ENCODE measurements at regions not wholly inside any gene's neighbourhood (a gene's known extent, or its start where the extent isn't known, plus 50 kb on each side); places are given as distances from the start of the nearest gene placed in this dataset.
A peak's percentile ranks its signal among the peaks of the same experiment; 100 is the strongest.
"Not testable (repeated sequence)": the region's sequence is repeated elsewhere in the genome, so short reads cannot be mapped to it uniquely, and the experiment has no call there.

DNA sequence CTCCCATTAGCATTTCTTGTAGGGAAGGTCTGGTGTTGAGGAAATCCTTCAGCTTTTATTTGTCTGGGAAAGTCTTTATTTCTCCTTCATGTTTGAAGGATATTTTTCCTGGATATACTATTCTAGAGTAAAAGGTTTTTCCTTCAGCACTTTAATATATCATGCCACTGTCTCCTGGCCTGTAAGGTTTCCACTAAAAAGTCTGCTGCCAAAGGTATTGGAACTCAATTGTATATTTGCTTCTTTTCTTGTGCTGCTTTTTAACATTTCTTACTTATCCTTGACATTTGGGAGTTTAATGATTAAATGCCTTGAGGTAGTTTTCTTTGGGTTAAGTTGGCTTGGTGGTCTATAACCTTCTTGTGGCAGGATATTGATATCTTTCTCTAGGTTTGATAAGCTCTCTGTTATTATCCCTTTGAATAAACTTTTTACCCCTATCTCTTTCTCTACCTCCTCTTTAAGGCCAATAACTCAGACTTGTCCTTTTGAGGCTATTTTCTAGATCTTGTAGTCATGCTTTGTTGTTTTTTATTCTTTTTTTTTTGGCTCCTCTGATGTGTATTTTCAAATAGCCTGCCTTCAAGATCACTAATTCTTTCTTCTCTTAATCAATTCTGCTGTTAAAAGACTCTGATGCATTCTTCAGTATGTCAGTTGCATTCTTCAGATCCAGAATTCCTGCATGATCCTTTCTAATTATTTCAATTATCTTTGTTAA is 225.0 kb upstream of the ZNF217 start:
- Mint-ChIP-seq H3K27ac (no peak overlapping the region), H3K9me3 (peaks cover 2 to 5% of the 10 kb centered on the region in 2 donors), H3K36me3 (peaks cover 0 to 2% of the 10 kb centered on the region in 2 donors), H3K4me1 (peaks cover 0 to 2% of the 10 kb centered on the region in 2 donors), H3K27me3 (no peaks in the 10 kb centered on the region), H3K4me3 (no peak overlapping the region)
- ATAC-seq (replicated peaks) (no peak), DNase-seq (no peak)

DNA sequence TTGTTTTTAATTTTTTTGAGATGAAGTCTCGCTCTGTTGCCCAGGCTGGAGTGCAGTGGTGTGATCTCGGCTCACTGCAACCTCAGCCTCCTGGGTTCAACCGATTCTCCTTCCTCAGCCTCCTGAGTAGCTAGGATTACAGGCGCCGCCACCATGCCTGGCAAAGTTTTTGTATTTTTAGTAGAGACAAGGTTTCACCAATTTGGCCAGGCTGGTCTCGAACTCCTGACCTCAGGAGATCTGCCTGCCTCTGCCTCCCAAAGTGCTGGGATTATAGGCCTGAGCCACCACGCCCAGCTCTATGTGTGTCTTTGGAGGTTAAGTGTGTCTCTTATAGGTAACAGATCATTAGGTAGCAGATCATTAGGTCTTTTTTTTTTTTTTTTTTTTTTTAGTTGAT is 223.9 kb upstream of the ZNF217 start:
- H3K36me3 Mint-ChIP-seq; H3K4me1 Mint-ChIP-seq; H3K27me3 Mint-ChIP-seq; H3K27ac Mint-ChIP-seq; H3K9me3 Mint-ChIP-seq; ATAC-seq (replicated peaks); H3K4me3 Mint-ChIP-seq; DNase-seq: not testable (repeated sequence)

DNA sequence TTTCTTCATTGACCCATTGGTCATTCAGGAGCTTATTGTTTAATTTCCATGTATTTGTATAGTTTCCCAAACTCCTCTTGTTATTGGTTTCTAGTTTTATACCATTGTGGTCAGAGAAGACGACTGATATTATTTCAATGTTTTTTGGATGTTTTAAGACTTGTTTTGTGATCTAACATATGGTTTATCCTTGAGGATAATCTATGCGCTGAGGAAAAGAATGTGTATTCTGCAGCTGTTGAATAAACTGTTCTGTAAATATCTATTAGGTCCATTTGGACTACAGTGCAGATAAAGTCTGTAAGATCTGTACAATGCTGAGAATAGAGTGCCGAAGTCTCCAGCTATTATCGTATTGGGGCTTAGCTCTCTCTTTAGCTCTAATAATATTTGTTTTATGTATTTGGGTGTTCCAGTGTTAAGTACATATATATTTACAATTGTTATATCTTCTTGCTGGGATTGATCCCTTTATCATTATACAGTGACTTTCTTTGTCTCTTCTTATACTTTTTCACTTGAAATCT is 223.3 kb upstream of the ZNF217 start:
- Mint-ChIP-seq H3K4me3 (no peak overlapping the region), H3K27me3 (no peaks in the 10 kb centered on the region), H3K9me3 (peaks cover 2 to 5% of the 10 kb centered on the region in 2 donors), H3K4me1 (peaks cover 0 to 2% of the 10 kb centered on the region in 2 donors), H3K36me3 (peaks cover 0 to 4% of the 10 kb centered on the region in 2 donors), H3K27ac (no peak overlapping the region)
- ATAC-seq (replicated peaks) (no peak), DNase-seq (no peak)

DNA sequence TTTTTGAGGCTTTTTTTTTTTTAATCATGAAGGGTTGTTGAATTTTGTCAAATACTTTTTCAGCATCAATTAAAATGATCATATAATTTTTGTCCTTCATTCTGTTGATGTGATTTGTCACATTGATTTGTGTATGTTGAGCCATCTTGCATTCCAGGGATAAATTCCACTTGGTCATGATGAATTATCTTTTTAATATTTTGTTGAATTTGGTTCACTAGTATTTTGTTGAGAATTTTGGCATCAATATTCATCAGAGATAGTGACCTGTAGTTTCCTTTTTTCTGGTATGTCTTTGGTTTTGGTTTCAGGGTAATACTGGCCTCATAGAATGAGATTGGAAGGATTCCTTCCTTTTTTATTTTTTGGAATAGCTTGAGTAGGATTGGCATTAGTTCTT is 221.9 kb upstream of the ZNF217 start:
- Mint-ChIP-seq H3K4me1 (peaks cover 0 to 2% of the 10 kb centered on the region in 2 donors), H3K27me3 (no peaks in the 10 kb centered on the region), H3K36me3 (peaks cover 0 to 4% of the 10 kb centered on the region in 2 donors), H3K4me3 (no peak overlapping the region), H3K27ac (no peak overlapping the region), H3K9me3 (peaks cover 2 to 5% of the 10 kb centered on the region in 2 donors)
- DNase-seq (no peak), ATAC-seq (replicated peaks) (no peak)

DNA sequence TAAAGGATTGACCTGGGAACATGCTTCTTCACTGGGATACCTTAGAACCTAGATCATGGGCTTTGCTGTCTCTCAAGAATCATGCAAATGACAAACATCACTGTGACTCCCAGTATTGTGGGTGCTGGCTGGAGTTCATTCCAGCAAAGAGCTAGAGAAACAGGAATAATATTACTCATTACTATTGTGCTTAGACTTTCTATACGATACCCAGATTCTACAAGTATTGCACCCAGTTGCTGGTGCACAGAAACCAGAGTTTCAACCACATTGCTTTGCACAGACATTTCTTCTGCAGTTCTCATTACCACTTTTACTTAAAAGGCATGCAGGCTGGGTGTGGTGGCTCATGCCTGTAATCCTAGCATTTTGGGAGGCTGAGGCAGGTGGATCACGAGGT is 220.4 kb upstream of the ZNF217 start:
- Mint-ChIP-seq H3K9me3 (peaks cover 2 to 4% of the 10 kb centered on the region in 2 donors), H3K4me1 (peaks cover 0 to 2% of the 10 kb centered on the region in 2 donors), H3K27me3 (no peaks in the 10 kb centered on the region), H3K36me3 (peaks cover 0 to 4% of the 10 kb centered on the region in 2 donors), H3K27ac (no peak overlapping the region), H3K4me3 (no peak overlapping the region)
- no peak for ATAC-seq (replicated peaks)
- DNase-seq, result no peak

DNA sequence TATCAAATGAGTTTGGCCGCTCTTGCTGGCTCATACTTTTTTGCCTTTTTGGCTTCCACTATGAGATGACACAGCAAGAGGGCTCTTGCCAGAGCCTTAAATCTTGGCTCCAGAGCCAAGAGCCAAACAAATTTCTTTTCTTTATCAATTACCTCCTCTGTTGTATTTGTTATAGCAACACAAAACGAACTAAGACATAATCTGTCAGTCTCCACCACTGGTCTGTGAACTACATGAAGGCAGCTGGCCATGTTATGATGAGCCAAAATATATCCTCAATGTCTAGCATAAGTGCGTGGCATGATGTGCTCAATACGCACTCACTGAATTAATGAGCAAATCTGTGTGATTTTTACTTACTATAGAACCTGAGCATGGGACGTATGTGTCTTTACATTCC is 220.0 kb upstream of the ZNF217 start:
- Mint-ChIP-seq H3K27ac (no peak overlapping the region), H3K4me3 (no peak overlapping the region), H3K27me3 (no peaks in the 10 kb centered on the region), H3K4me1 (peaks cover 0 to 2% of the 10 kb centered on the region in 2 donors), H3K9me3 (no peaks in the 10 kb centered on the region), H3K36me3 (peaks cover 0 to 2% of the 10 kb centered on the region in 2 donors)
- DNase-seq, result no peak
- ATAC-seq (replicated peaks), result no peak

DNA sequence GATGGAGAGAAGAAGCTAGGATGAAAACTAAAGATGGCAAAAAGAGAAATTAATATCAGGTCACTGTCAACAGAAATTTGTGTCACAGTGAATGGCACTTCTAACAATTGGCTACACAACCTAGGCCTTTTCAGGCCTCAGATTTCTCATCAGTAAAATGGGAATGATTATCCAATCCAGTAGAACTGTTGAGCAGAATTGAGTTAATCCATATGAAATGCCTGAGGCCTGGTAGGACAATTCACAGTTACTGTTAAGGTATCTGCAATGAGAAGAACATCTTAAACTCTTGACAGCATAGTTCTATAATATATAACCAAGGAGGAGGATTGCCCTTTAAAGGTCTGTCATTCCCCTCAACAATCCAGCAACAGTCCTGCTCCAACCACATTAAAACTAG is 217.9 kb upstream of the ZNF217 start:
- Mint-ChIP-seq H3K27me3 (no peaks in the 10 kb centered on the region), H3K4me3 (no peak overlapping the region), H3K4me1 (peaks cover 2 to 5% of the 10 kb centered on the region in 2 donors), H3K36me3 (peaks cover 0 to 2% of the 10 kb centered on the region in 2 donors), H3K9me3 (no peaks in the 10 kb centered on the region), H3K27ac (no peak overlapping the region)
- ATAC-seq (replicated peaks) (no peak), DNase-seq (no peak)

DNA sequence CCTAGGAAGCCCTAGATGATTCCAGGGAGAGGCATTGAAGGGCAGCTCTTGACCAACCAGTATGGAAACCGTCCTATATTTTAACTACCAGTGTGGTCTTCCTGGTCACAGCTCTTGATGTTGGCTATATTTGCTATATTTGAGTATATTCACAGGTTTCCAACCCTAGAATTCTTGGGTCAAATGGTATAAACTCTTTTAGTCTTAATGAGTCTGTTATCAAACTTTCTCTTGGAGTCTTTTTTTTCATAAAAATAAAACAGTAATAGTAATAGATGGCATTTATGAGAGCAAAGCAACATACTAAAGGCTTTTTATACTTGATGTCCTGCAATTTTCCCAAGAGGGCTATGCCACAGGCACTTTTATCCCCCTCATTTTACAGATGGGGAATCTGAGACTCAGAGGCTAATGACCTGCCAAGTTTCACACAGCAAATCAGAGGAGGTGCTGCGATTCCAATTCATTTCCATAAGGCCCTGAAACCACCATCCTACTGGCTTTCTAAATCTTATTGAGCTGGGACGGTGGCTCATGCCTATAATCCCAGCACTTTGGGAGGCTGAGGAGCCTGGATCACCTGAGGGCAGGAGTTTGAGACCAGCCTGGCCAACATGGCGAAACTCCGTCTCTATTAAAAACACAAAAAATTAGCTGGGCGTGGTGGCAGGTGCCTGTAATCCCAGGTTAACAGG is 217.2 kb upstream of the ZNF217 start:
- Mint-ChIP-seq H3K36me3 (peaks cover 0 to 2% of the 10 kb centered on the region in 2 donors), H3K4me3 (no peak overlapping the region), H3K27me3 (no peaks in the 10 kb centered on the region), H3K4me1 (peaks cover under 1 to 5% of the 10 kb centered on the region in 2 donors), H3K27ac (peak overlapping the region; percentile 7), H3K9me3 (no peaks in the 10 kb centered on the region)
- no peak for DNase-seq
- no peak for ATAC-seq (replicated peaks)

DNA sequence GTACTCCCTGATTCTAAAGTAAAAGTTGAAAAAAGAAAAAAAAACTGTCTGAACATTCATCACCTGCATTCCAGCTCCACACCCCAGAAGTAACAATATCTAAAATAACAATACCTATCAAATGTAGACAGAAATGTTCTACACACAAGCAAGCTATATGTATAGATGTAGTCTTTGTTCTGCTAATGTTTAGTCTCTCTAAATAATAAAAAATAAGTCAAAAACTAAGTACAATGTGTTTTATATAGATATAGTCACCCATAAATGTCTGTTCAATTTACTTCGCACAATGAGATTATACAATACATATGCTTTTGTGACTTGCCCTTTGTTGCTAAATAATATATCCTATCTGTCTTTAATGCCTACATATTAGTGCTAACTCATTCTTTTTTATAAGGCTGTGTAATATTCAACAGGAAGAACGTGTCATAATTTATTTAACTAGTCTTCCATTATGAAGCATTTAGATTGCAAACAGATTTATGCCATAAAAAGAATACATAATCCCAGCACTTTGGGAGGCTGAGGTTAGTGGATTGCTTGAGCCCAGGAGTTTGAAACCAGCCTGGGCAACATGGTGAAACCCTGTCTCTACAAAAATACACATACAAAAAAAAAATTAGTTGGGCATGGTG is 216.2 kb upstream of the ZNF217 start:
- ATAC-seq (replicated peaks) (no peak), DNase-seq (no peak)
- peaks cover 0 to 2% of the 10 kb centered on the region in 2 donors for H3K36me3 Mint-ChIP-seq
- H3K4me1 Mint-ChIP-seq, result peaks cover 0 to 5% of the 10 kb centered on the region in 2 donors
- H3K27me3 Mint-ChIP-seq, result no peaks in the 10 kb centered on the region
- no peaks in the 10 kb centered on the region for H3K9me3 Mint-ChIP-seq
- no peak overlapping the region for H3K27ac Mint-ChIP-seq
- H3K4me3 Mint-ChIP-seq, result no peak overlapping the region

DNA sequence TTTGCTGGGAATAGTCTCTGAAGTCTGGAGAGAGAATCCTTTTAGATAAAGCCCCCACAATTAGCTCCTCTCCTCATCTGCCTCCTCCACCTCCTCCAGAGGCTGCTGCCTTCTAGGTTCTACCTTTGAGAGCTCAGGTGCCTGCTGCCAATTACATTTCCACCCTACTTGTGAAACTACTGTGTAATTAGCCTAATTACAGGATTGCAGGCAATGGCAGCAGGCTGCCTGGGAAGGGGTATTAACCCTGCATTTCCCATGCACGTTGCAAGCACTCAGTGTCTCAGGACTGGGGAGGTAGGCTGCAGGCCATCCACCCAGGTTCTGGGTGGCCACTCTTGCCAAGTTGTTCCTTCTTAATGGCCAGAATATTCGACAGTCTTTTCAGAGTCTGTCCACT is 215.6 kb upstream of the ZNF217 start:
- ATAC-seq (replicated peaks), result no peak
- Mint-ChIP-seq H3K4me3 (no peak overlapping the region), H3K27me3 (no peaks in the 10 kb centered on the region), H3K36me3 (peaks cover 0 to 2% of the 10 kb centered on the region in 2 donors), H3K9me3 (no peaks in the 10 kb centered on the region), H3K4me1 (peaks cover 0 to 5% of the 10 kb centered on the region in 2 donors), H3K27ac (no peak overlapping the region)
- DNase-seq, result no peak

DNA sequence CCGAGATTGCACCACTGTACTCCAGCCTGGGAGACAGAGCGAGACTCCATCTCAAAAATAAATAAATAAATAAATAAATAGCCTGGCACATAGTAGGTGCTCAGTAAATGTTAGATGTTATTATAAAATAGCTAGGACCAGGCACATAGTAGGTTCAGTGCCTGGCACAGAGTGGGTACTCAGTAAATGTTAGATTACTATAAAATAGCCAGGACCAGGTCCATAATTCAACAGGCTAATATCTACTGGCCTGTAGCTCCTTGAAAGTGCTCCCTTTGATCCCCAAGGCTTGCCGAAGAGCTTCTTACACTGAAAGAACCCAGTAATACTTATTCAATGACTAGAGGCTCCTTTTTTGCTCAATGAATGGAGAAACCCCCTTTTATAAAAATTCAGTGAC is 215.1 kb upstream of the ZNF217 start:
- H3K4me1 Mint-ChIP-seq, result peaks cover 0 to 5% of the 10 kb centered on the region in 2 donors
- no peak for DNase-seq
- H3K36me3 Mint-ChIP-seq, result peaks cover 0 to 2% of the 10 kb centered on the region in 2 donors
- no peak overlapping the region for H3K27ac Mint-ChIP-seq
- H3K4me3 Mint-ChIP-seq, result no peak overlapping the region
- no peaks in the 10 kb centered on the region for H3K27me3 Mint-ChIP-seq
- no peak for ATAC-seq (replicated peaks)
- H3K9me3 Mint-ChIP-seq, result no peaks in the 10 kb centered on the region

DNA sequence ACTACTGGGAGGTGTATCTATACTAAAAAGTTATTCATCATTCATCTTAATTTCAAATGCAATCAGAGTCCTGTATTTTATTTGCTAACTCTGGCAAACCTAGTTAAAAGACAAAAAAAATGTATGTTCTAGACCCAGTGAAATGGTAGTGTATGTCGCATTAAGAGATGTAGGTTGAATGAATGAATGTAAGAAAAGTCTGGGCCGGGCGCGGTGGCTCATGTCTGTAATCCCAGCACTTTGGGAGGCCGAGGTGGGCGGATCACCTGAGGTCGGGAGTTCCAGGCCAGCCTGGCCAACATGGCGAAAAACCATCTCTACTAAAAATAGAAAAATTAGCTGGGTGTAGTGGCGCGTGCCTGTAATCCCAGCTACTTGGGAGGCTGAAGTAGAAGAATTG is 214.7 kb upstream of the ZNF217 start:
- ATAC-seq (replicated peaks); H3K27ac Mint-ChIP-seq; H3K9me3 Mint-ChIP-seq; DNase-seq; H3K36me3 Mint-ChIP-seq; H3K4me3 Mint-ChIP-seq; H3K4me1 Mint-ChIP-seq; H3K27me3 Mint-ChIP-seq: not testable (repeated sequence)

DNA sequence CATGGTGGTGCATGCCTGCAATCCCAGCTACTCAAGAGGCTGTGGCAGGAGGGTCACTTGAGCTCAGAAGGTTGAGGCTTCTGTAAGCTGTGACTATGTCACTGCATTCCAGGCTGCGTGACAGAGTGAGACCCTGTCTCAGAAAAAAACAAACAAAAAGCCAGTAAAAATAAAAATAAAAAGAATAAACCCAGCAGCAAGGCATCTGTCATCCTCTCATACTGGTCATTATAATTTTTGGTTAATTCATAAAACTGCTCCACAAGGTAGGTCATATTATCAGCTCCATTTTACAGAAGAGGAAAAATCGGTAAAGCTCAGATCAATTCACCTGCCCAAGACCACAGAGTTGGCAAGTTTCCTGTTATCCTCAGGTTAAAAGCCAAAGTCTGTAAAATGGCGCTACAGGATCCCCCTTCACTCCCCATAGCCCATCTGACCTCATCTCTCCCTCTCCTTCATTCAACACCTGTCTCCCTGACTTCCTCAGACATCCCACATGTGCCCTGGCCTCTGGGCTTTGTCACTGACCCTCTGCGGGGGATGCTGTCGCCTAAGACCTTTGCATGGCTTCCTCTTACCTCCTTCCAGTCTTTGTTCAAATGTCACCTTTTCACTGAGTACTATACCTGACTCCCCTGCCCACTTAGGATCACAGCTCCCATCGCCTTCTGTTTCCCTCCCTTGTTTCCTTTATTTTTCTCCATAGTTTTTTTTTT is 213.2 kb upstream of the ZNF217 start:
- Mint-ChIP-seq H3K36me3 (no peaks in the 10 kb centered on the region), H3K4me1 (peaks cover 0 to 5% of the 10 kb centered on the region in 2 donors), H3K4me3 (no peak overlapping the region), H3K27ac (no peak overlapping the region), H3K27me3 (no peaks in the 10 kb centered on the region), H3K9me3 (no peaks in the 10 kb centered on the region)
- DNase-seq, result no peak
- no peak for ATAC-seq (replicated peaks)

DNA sequence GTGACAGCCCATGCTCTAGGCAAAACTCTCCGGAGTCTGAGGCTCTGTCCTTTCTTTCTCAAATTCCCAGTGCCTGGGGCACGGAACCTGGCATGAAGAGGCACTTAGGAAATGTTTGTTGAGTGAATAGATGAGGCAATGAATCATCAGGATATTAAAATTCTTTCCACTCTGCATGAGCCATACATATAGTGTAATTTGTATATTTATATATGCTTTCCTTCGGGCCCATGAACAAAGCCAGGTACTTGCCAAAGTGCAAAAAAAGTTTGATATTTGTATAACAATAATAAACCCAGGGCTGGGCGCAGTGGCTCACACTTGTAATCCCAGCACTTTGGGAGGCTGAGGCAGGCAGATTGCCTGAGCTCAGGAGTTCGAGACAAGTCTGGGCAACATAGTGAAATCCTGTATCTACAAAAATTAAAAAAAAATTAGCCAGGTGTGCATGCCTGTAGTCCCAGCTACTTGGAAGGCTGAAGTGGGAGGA is 212.3 kb upstream of the ZNF217 start:
- Mint-ChIP-seq H3K4me1 (peaks cover 0 to 5% of the 10 kb centered on the region in 2 donors), H3K27me3 (no peaks in the 10 kb centered on the region), H3K27ac (no peak overlapping the region), H3K4me3 (no peak overlapping the region), H3K9me3 (no peaks in the 10 kb centered on the region), H3K36me3 (no peaks in the 10 kb centered on the region)
- no peak for ATAC-seq (replicated peaks)
- DNase-seq, result no peak
